Pulmonary artery endothelial cell (primary cell): ENCODE measurements at regions not wholly inside any gene's neighbourhood (a gene's known extent, or its start where the extent isn't known, plus 50 kb on each side); places are given as distances from the start of the nearest gene placed in this dataset.
"Not testable (repeated sequence)": the region's sequence is repeated elsewhere in the genome, so short reads cannot be mapped to it uniquely, and the experiment has no call there.

ENCODE experiments used
- DNase-seq: peaks from one replicate; pipeline ENCODE4 v3.0.0-alpha.2; 2011; ENCODE audit warnings: low read depth, low spot score

- DNase-seq: no peak
Measured at GRCh38 chr2:58826795-58827194, 585.7 kb upstream of the FANCL start.

DNA sequence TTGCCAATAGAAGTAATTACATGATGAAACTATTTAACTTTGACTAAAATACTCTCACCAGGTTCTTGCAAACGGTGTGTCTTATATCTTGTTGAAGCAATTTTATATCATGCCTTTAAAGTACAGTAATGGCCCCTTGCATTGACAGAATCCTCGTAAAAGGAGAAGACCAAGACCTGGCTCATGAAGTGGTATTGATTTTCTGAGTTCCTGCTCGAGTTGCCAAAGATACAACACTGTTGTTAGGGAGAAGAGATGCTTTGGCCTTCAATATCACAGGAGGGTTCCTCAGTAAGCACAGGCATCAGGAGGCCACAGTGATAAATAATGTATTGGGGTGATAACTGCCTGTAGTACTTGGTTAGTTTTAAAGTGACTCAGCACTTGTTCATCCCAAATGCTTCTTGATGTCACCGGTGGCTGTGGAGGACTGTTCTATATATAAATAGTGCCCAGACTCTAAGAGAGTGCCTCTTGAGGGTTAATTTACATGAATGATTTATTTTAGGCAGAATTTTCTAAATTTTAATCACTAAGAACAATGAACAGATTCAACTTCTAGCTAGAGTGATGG is 571.7 kb upstream of the FANCL start:
- DNase-seq: no peak

- DNase-seq: no peak
Measured at GRCh38 chr2:58805126-58805525, 564.0 kb upstream of the FANCL start.

- no peak for DNase-seq
Measured at GRCh38 chr2:58803192-58803591, 562.1 kb upstream of the FANCL start.

GRCh38 chr2:58800881-58801280 is 559.8 kb upstream of the FANCL start:
- DNase-seq: no peak

GRCh38 chr2:58798676-58799208 is 557.6 kb upstream of the FANCL start:
- DNase-seq: no peak

- DNase-seq: no peak
Measured at GRCh38 chr2:58796239-58796910, 555.2 kb upstream of the FANCL start.

GRCh38 chr2:58794916-58795315 is 553.8 kb upstream of the FANCL start:
- DNase-seq: no peak

DNA sequence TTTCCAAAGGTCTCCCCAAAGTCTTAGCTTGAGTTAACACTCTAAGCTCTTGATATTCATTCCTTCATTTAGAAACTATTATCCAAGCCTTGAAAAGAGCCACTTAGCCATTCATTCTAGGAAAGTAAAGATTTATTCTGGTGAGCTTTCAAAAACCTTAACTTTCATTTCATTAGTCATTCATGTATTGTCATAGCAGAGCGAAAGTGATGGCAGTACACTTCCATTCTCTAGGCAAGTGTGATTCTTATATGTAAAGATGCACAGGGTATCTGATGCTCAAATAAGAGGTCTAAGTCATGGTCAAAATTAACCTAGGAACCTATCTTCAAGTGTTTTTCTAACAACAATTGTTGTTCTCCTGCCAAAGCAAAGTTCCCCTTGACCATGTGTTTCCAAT is 553.0 kb upstream of the FANCL start:
- DNase-seq: no peak

DNA sequence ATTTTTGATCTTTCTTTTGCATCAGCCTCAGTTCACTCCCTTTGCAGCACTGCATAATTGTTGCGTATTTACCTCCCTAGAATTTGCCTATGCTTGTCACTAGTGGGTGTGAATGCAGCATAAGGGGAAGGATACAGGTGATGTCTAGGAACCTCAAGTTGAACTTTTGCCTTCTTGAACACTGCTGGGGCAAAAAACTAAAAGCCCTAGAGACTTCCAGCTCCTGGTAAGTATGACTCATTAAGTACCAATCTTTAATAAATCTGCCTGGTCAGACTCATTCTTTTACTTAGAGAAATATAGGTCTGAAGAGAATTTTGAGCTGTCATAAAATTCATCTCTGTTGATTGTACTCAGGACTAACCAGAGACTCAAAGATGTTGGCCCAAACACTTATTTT is 547.3 kb upstream of the FANCL start:
- no peak for DNase-seq

DNA sequence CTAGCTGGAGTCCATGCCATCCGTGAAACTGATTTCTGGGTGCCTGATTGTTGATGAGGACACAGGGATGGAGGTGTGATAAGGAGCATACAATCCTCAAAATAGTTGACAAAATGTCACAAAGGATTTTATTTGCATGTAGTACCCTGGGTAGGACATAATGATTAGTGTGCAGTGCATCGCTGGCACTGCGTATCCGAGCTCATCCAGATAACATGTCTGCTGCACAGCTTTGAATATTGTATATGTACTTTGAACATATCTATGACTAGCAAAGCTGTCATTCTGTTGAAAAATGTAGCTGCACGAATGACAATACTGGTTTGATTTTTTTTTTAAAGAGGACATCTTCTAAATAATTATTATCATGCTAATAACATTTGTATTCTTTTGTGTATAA is 529.7 kb upstream of the FANCL start:
- no peak for DNase-seq

- DNase-seq: no peak
Measured at GRCh38 chr2:58769864-58770234, 528.7 kb upstream of the FANCL start.

- no peak for DNase-seq
Measured at GRCh38 chr2:58769111-58769863, 528.2 kb upstream of the FANCL start.

DNA sequence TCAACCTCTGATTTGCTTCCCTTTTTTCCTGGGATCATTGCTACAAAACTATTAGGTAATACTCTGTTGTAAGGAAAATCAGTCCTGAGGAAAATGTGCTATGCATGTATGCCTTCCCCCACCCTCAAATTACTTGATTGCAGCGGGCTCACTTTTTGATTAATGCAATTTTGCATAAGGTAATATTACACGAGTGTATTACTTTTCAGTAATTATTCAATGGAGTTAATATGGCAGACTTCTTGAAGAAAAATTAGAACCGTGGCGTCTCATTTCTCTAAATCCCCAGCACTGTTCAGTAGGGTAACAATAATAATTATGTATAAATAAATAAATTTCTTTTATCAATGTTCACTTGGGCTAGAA is 527.6 kb upstream of the FANCL start:
- no peak for DNase-seq

GRCh38 chr2:58767828-58768714 is 526.9 kb upstream of the FANCL start:
- no peak for DNase-seq

DNA sequence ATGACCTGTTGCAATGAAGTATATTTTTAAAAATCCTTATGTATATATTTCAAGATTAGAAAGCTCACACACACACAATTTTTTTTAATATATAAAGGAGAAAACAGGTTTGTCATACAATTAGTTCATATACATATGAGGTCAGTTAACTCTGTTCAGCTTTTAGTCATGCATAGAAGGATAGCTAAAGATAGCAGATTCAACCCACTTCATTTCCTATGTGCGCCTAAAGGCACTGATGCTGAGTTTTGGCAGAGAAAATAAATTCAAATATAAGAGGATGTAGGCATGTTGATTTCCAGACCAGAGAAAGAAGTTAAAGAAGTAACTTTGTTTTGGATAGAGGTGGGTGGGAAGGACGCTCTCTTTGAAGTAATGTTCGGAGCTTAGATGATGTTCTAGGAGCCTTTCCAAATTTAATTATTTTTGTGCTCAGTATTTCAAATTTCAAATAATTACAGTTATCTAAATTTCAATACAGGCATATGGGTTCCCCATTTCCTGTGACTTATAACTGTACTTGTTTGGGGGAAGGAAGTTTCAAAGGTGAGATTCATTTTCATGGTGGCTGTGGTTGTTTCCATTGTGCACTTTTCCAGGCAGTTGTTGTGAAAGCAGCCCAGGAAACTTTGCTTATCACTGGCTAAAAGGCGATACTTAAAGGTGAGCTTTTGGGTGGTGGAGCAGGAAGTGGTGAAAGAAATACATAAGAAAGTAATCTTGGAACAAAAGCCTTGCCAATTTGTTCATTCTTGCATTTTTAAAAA is 523.4 kb upstream of the FANCL start:
- no peak for DNase-seq

DNA sequence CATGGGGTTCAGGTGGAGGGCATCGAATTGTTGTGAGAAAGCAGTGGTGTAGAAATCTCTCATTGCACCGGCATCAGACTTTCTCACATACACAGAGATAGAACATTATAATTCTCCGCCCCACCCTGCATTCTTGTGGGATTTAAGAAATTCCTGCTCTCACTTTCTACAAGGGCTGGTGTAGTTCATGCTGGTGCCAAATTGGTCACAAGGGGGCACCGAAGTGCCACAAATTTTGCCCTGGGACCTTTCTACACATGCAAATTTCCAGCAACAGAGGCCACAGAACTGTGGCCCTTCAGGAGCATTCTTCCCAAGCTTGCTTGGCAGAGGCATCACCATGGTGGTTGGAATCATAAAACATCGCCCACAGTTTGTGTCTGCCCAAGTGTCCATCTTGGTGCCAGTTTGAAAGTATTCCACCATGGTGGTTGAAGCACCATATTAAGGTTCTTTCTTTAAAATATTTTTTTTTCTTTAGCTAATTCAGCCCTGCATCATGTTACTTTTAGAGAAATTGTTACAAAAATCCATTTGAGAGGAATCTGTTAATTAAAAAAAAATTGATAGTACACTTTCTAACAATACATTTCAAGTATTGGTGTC is 521.2 kb upstream of the FANCL start:
- no peak for DNase-seq

DNA sequence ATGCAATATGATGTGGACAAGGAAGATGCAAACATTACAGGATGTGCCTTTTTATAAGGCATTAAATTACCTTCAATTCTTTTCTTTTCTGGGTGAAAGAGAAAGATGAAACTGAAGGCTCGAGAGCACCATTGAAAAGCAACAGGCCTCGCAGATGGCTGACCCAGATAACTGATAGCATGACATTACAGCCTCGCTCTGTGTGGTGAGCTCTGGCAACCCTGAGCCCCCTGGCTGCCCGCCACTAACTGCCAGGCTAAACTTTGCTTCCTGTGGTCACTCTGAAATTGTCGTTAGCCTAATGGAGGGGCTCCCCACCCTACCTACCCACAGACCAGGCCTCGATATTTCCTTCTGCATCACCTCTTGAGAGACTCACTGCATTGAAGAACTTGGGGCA is 516.8 kb upstream of the FANCL start:
- no peak for DNase-seq

- no peak for DNase-seq
Measured at GRCh38 chr2:58756336-58756735, 515.2 kb upstream of the FANCL start.

GRCh38 chr2:58752507-58752906 is 511.4 kb upstream of the FANCL start:
- DNase-seq: not testable (repeated sequence)

- DNase-seq: not testable (repeated sequence)
Measured at GRCh38 chr2:58751676-58752075, 510.6 kb upstream of the FANCL start.
